Esophagus muscularis mucosa (tissue), 3 donors: ENCODE measurements at regions not wholly inside any gene's neighbourhood (a gene's known extent, or its start where the extent isn't known, plus 50 kb on each side); places are given as distances from the start of the nearest gene placed in this dataset.

Experiments
- POLR2A ChIP-seq: fragments of 450-650 bp; IDR thresholded peaks from one replicate; pipeline ENCODE4 v1.6.1; 2017; ENCODE audit warnings: antibody characterized with exemption, moderate library complexity, mild to moderate bottlenecking, low read depth
- POLR2AphosphoS5 ChIP-seq, 2 donors: sonication (generic); formaldehyde crosslinking; IDR thresholded peaks; one replicate each; pipeline ENCODE4 v1.6.1; 2017; ENCODE audit warnings: antibody characterized with exemption in 2 of 2
- TF ChIP-seq, protein P1 (sequence below), 3 experiments: fragments of 200-600 bp in 2 of 3; fragments of 450-650 bp in 1 of 3; sonication (generic) in 2 of 3; IDR thresholded peaks; one replicate each; pipeline ENCODE4 v1.5.1; 2017 to 2019; ENCODE audit warnings: antibody characterized with exemption in 3 of 3, mild to moderate bottlenecking in 2 of 3, moderate library complexity in 1 of 3

DNA sequence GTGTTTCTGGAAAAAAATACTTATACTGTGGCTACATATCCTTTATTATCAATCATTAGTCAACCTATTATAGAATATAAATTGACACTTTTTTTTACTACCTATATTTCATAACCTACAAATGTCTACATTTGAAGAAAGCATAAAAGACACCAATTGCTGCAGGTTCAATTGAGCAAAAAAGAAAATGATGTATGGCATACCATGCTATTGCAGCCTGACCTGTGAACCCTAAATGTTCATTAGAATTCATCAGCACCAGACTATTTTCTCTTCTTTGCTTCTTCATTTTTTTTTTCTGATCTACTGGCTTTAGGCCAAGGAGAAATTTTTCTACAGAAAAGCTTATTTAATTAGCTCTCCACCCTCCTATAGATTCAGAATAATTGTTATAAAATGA is 1628.2 kb upstream of the IGFBP7 start:
- TF ChIP-seq POLR2A = no peak
- TF ChIP-seq, protein P1, sequence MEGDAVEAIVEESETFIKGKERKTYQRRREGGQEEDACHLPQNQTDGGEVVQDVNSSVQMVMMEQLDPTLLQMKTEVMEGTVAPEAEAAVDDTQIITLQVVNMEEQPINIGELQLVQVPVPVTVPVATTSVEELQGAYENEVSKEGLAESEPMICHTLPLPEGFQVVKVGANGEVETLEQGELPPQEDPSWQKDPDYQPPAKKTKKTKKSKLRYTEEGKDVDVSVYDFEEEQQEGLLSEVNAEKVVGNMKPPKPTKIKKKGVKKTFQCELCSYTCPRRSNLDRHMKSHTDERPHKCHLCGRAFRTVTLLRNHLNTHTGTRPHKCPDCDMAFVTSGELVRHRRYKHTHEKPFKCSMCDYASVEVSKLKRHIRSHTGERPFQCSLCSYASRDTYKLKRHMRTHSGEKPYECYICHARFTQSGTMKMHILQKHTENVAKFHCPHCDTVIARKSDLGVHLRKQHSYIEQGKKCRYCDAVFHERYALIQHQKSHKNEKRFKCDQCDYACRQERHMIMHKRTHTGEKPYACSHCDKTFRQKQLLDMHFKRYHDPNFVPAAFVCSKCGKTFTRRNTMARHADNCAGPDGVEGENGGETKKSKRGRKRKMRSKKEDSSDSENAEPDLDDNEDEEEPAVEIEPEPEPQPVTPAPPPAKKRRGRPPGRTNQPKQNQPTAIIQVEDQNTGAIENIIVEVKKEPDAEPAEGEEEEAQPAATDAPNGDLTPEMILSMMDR (IDR thresholded peaks at IDR 0.05) = no peak
- TF ChIP-seq POLR2AphosphoS5 (IDR thresholded peaks at IDR 0.05) = no peak
